ENCODE measurements at regions not wholly inside any gene's neighbourhood (a gene's known extent, or its start where the extent isn't known, plus 50 kb on each side); places are given as distances from the start of the nearest gene placed in this dataset.

DNA sequence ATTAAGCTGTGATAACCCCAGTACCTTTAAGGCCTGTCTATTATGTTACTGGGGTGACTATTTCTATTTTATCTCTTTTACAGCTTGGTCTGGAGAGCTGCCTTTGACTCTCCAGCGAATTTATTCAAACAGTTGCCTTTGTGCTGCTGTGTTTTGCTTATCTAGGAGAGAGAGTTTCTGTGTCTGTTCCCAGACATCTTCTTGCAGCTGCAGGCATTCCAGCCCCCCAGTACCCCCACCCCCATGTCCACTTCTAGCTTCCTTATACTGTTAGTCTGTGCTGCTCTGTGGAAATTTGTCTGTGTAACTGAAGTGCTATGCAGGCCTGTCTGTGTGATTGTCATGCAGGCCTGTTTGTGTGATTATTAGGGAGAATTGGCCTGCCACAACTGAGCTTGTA, 713.7 kb upstream of the SEMA6D start:
- TF ChIP-seq SIN3A (IDR thresholded peaks at IDR 0.05; ENCODE audit: borderline replicate concordance, insufficient read depth, low read length) (no peak), TAF1 (IDR thresholded peaks at IDR 0.05; ENCODE audit: borderline replicate concordance, insufficient read depth, low read length) (no peak), FOXP2 (optimal IDR thresholded peaks at IDR 0.05; ENCODE audit: borderline replicate concordance, extremely low read depth, extremely low read length, insufficient read depth) (no peak), POLR2AphosphoS5 (IDR thresholded peaks at IDR 0.05; ENCODE audit: low read depth, low read length) (no peak)
- TF ChIP-seq, protein P1, sequence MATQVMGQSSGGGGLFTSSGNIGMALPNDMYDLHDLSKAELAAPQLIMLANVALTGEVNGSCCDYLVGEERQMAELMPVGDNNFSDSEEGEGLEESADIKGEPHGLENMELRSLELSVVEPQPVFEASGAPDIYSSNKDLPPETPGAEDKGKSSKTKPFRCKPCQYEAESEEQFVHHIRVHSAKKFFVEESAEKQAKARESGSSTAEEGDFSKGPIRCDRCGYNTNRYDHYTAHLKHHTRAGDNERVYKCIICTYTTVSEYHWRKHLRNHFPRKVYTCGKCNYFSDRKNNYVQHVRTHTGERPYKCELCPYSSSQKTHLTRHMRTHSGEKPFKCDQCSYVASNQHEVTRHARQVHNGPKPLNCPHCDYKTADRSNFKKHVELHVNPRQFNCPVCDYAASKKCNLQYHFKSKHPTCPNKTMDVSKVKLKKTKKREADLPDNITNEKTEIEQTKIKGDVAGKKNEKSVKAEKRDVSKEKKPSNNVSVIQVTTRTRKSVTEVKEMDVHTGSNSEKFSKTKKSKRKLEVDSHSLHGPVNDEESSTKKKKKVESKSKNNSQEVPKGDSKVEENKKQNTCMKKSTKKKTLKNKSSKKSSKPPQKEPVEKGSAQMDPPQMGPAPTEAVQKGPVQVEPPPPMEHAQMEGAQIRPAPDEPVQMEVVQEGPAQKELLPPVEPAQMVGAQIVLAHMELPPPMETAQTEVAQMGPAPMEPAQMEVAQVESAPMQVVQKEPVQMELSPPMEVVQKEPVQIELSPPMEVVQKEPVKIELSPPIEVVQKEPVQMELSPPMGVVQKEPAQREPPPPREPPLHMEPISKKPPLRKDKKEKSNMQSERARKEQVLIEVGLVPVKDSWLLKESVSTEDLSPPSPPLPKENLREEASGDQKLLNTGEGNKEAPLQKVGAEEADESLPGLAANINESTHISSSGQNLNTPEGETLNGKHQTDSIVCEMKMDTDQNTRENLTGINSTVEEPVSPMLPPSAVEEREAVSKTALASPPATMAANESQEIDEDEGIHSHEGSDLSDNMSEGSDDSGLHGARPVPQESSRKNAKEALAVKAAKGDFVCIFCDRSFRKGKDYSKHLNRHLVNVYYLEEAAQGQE (IDR thresholded peaks at IDR 0.05; ENCODE audit: insufficient read depth in 1 of 2, low read depth in 2 of 2, low read length in 2 of 2): no peak

DNA sequence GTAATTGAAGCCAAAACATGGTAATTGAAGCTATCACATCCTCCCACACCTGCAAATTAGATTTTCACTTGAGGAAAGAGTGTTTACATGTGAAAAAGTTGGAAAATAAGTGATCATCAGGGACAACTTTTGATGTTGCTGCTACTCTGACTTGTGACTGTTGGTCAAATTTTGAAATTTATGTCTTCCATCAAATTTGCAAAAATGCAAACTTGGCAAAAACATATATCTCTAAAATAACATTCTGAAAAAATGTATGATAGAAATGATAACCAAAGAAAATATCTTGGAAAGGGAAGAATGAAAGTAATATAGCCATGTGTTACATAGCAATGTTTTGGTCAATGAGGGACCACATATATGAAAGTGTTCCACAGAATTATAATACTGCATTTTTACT, 703.9 kb upstream of the SEMA6D start:
- TF ChIP-seq POLR2AphosphoS5 (IDR thresholded peaks at IDR 0.05; ENCODE audit: low read depth, low read length): no peak
- TF ChIP-seq TAF1 (IDR thresholded peaks at IDR 0.05; ENCODE audit: borderline replicate concordance, insufficient read depth, low read length): no peak
- TF ChIP-seq FOXP2 (optimal IDR thresholded peaks at IDR 0.05; ENCODE audit: borderline replicate concordance, extremely low read depth, extremely low read length, insufficient read depth): no peak
- no peak for TF ChIP-seq SIN3A (IDR thresholded peaks at IDR 0.05; ENCODE audit: borderline replicate concordance, insufficient read depth, low read length)
- TF ChIP-seq, protein P1 (IDR thresholded peaks at IDR 0.05; ENCODE audit: insufficient read depth in 1 of 2, low read depth in 2 of 2, low read length in 2 of 2): no peak

DNA sequence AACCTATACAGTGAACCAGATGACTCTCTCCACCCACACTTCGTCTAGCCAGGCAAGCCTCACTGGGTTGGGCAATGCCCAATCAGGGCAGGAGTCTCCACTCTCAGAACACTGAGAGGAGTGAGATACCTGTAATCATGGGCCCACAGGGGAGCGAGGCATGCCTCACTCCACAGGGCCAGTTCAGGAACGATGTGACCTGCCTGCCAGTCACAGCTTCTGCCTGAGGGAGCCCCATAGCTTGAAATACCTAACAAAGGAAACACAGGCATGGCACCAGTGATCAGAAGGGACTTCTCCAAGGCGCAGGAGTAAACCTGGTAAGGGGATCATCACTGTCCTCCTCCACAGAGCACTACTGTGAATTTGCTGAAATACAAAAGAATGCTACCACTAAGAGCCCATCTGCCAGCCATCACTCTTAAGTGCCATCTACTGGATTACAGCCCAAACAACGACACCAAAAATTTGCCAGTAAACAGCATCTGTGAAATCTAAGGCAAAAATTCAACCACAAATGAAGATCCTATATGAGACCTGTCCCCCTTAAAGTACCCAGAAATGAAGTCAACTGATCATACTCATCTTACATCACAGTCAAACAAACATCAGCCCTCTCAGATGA, 689.9 kb upstream of the SEMA6D start:
- TF ChIP-seq POLR2AphosphoS5 (IDR thresholded peaks at IDR 0.05; ENCODE audit: low read depth, low read length): no peak
- TF ChIP-seq TAF1 (IDR thresholded peaks at IDR 0.05; ENCODE audit: borderline replicate concordance, insufficient read depth, low read length): no peak
- TF ChIP-seq FOXP2 (optimal IDR thresholded peaks at IDR 0.05; ENCODE audit: borderline replicate concordance, extremely low read depth, extremely low read length, insufficient read depth): no peak
- TF ChIP-seq SIN3A (IDR thresholded peaks at IDR 0.05; ENCODE audit: borderline replicate concordance, insufficient read depth, low read length): no peak
- TF ChIP-seq, protein P1 (IDR thresholded peaks at IDR 0.05; ENCODE audit: insufficient read depth in 1 of 2, low read depth in 2 of 2, low read length in 2 of 2): no peak

DNA sequence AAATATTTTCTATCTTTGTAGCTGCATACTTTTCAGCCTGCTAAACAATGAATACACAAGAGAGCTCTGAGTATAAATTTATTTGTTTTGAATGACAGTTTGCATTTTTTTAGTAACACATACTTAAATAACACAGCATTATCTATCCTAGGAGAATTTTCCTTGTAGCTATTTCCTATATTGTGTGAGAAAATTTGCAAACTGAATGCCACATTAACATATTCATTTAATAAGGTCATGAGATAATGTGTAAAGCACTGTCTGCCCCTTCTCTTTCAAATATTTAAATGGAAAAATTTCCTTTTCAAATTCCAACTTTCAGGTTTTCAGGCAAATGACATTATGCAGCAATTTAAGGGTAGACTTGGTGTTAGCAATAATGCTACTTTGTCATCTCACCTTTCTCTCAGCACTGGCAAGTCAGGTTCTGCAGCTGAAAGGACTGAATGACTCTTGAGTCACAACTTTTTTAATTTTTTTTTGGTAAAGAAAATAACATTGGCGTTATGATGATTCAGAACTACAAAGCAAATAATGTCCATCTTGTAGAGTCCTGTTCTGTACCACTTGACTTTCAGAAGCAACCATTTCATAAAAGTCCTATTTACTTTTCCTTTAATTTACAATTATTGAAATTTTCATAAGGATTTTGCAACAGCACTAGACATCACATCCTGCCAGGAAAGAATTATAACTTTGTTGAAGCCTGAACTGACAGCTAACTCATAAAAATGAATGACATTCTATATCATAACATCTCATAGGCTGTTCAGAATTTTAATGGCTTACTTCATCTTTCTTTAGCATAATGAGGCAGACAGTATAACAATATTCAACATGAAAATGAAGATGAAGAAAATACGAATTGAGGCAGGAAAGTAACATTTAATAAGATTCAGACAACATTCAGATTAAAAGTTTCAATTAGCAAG, 681.6 kb upstream of the SEMA6D start:
- TF ChIP-seq, protein P1 (IDR thresholded peaks at IDR 0.05; ENCODE audit: insufficient read depth in 1 of 2, low read depth in 2 of 2, low read length in 2 of 2): no peak
- TF ChIP-seq TAF1 (IDR thresholded peaks at IDR 0.05; ENCODE audit: borderline replicate concordance, insufficient read depth, low read length): no peak
- TF ChIP-seq SIN3A (IDR thresholded peaks at IDR 0.05; ENCODE audit: borderline replicate concordance, insufficient read depth, low read length): no peak
- no peak for TF ChIP-seq POLR2AphosphoS5 (IDR thresholded peaks at IDR 0.05; ENCODE audit: low read depth, low read length)
- no peak for TF ChIP-seq FOXP2 (optimal IDR thresholded peaks at IDR 0.05; ENCODE audit: borderline replicate concordance, extremely low read depth, extremely low read length, insufficient read depth)
